ENCODE measurements at regions not wholly inside any gene's neighbourhood (a gene's known extent, or its start where the extent isn't known, plus 50 kb on each side); places are given as distances from the start of the nearest gene placed in this dataset.

DNA sequence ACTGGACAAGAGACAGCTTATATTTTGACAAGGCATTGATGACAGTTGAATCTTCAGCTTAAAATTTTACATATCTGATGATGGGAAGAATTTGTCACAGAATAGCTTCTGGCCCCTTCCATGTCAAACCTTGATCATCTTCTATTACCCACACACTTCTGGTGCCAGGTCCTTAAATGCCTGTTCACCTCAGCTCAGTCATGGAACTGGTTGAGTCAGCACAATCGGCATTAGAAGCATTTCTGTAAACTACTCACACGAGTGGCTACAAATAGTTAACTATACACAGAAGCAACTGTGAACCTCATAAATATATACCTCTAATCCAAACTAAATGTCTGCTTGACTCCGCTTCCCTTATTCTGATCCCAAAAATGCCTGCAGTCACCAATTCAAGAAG, 161.2 kb downstream of the FOXO1 start:
- DNase-seq (ENCODE audit: low read depth) = no peak
